ENCODE measurements at regions not wholly inside any gene's neighbourhood (a gene's known extent, or its start where the extent isn't known, plus 50 kb on each side); places are given as distances from the start of the nearest gene placed in this dataset.

- ATAC-seq = no peak
- DNase-seq (ENCODE audit: low spot score) = no peak
- Mint-ChIP-seq H3K27me3 (no peaks in the 10 kb centered on the region), H3K4me1 (ENCODE audit: low read depth in 2 of 2) (no peaks in the 10 kb centered on the region), H3K9me3 (peaks cover 3% of the 10 kb centered on the region), H3K27ac (no peak overlapping the region), H3K4me3 (no peak overlapping the region), H3K36me3 (no peaks in the 10 kb centered on the region)
Measured at GRCh38 chr9:78839252-78839651, 542.3 kb downstream of the PSAT1 start.

- no peaks in the 10 kb centered on the region for H3K27me3 Mint-ChIP-seq
- peaks cover 13% of the 10 kb centered on the region for H3K9me3 Mint-ChIP-seq
- no peak overlapping the region for H3K4me3 Mint-ChIP-seq
- H3K36me3 Mint-ChIP-seq = no peaks in the 10 kb centered on the region
- ATAC-seq = no peak
- H3K4me1 Mint-ChIP-seq (ENCODE audit: low read depth in 2 of 2) = no peaks in the 10 kb centered on the region
- no peak for DNase-seq (ENCODE audit: low spot score)
- no peak overlapping the region for H3K27ac Mint-ChIP-seq
Measured at GRCh38 chr9:78848061-78848460, 551.1 kb downstream of the PSAT1 start.

- no peak for ATAC-seq
- no peak overlapping the region for H3K4me3 Mint-ChIP-seq
- no peaks in the 10 kb centered on the region for H3K36me3 Mint-ChIP-seq
- DNase-seq (ENCODE audit: low spot score) = no peak
- no peaks in the 10 kb centered on the region for H3K27me3 Mint-ChIP-seq
- H3K9me3 Mint-ChIP-seq = peaks cover 9% of the 10 kb centered on the region
- no peak overlapping the region for H3K27ac Mint-ChIP-seq
- H3K4me1 Mint-ChIP-seq (ENCODE audit: low read depth in 2 of 2) = no peaks in the 10 kb centered on the region
Measured at GRCh38 chr9:78856144-78856543, 559.2 kb downstream of the PSAT1 start.

GRCh38 chr9:78856781-78857180 is 559.9 kb downstream of the PSAT1 start:
- Mint-ChIP-seq H3K27me3 (no peaks in the 10 kb centered on the region), H3K9me3 (peaks cover 4% of the 10 kb centered on the region), H3K36me3 (no peaks in the 10 kb centered on the region), H3K4me1 (ENCODE audit: low read depth in 2 of 2) (no peaks in the 10 kb centered on the region), H3K27ac (no peak overlapping the region), H3K4me3 (no peak overlapping the region)
- DNase-seq (ENCODE audit: low spot score) (no peak), ATAC-seq (no peak)

- Mint-ChIP-seq H3K27me3 (no peaks in the 10 kb centered on the region), H3K9me3 (peaks cover 4% of the 10 kb centered on the region), H3K36me3 (no peaks in the 10 kb centered on the region), H3K27ac (no peak overlapping the region), H3K4me3 (no peak overlapping the region), H3K4me1 (ENCODE audit: low read depth in 2 of 2) (no peaks in the 10 kb centered on the region)
- ATAC-seq (no peak), DNase-seq (ENCODE audit: low spot score) (no peak)
Measured at GRCh38 chr9:78857373-78858225, 560.7 kb downstream of the PSAT1 start.

- no peak overlapping the region for H3K4me3 Mint-ChIP-seq
- H3K27ac Mint-ChIP-seq = no peak overlapping the region
- no peaks in the 10 kb centered on the region for H3K36me3 Mint-ChIP-seq
- DNase-seq (ENCODE audit: low spot score) (no peak), ATAC-seq (no peak)
- peaks cover 4% of the 10 kb centered on the region for H3K9me3 Mint-ChIP-seq
- H3K27me3 Mint-ChIP-seq = no peaks in the 10 kb centered on the region
- H3K4me1 Mint-ChIP-seq (ENCODE audit: low read depth in 2 of 2) = no peaks in the 10 kb centered on the region
Measured at GRCh38 chr9:78858266-78858665, 561.3 kb downstream of the PSAT1 start.

- Mint-ChIP-seq H3K4me1 (ENCODE audit: low read depth in 2 of 2) (no peaks in the 10 kb centered on the region), H3K9me3 (peaks cover 7% of the 10 kb centered on the region), H3K27ac (no peak overlapping the region), H3K27me3 (no peaks in the 10 kb centered on the region), H3K36me3 (no peaks in the 10 kb centered on the region), H3K4me3 (no peak overlapping the region)
- no peak for ATAC-seq
- DNase-seq (ENCODE audit: low spot score) = no peak
Measured at GRCh38 chr9:78860801-78861475, 564.0 kb downstream of the PSAT1 start.

GRCh38 chr9:78863531-78863930 is 566.6 kb downstream of the PSAT1 start:
- H3K36me3 Mint-ChIP-seq = no peaks in the 10 kb centered on the region
- H3K4me3 Mint-ChIP-seq = no peak overlapping the region
- DNase-seq (ENCODE audit: low spot score) (no peak), ATAC-seq (no peak)
- H3K27me3 Mint-ChIP-seq = no peaks in the 10 kb centered on the region
- no peak overlapping the region for H3K27ac Mint-ChIP-seq
- H3K4me1 Mint-ChIP-seq (ENCODE audit: low read depth in 2 of 2) = no peaks in the 10 kb centered on the region
- H3K9me3 Mint-ChIP-seq = peaks cover 3% of the 10 kb centered on the region

GRCh38 chr9:78865737-78866136 is 568.8 kb downstream of the PSAT1 start:
- no peaks in the 10 kb centered on the region for H3K36me3 Mint-ChIP-seq
- no peak overlapping the region for H3K27ac Mint-ChIP-seq
- no peak for DNase-seq (ENCODE audit: low spot score)
- H3K4me3 Mint-ChIP-seq = no peak overlapping the region
- H3K9me3 Mint-ChIP-seq = peaks cover 7% of the 10 kb centered on the region
- H3K27me3 Mint-ChIP-seq = no peaks in the 10 kb centered on the region
- H3K4me1 Mint-ChIP-seq (ENCODE audit: low read depth in 2 of 2) = no peaks in the 10 kb centered on the region
- no peak for ATAC-seq

- no peaks in the 10 kb centered on the region for H3K36me3 Mint-ChIP-seq
- no peak for DNase-seq (ENCODE audit: low spot score)
- H3K9me3 Mint-ChIP-seq = peaks cover 7% of the 10 kb centered on the region
- H3K4me1 Mint-ChIP-seq (ENCODE audit: low read depth in 2 of 2) = no peaks in the 10 kb centered on the region
- no peak overlapping the region for H3K4me3 Mint-ChIP-seq
- no peaks in the 10 kb centered on the region for H3K27me3 Mint-ChIP-seq
- H3K27ac Mint-ChIP-seq = no peak overlapping the region
- ATAC-seq = no peak
Measured at GRCh38 chr9:78866207-78867132, 569.5 kb downstream of the PSAT1 start.

- Mint-ChIP-seq H3K9me3 (peaks cover 10% of the 10 kb centered on the region), H3K4me1 (ENCODE audit: low read depth in 2 of 2) (no peaks in the 10 kb centered on the region), H3K4me3 (no peak overlapping the region), H3K36me3 (no peaks in the 10 kb centered on the region), H3K27me3 (no peaks in the 10 kb centered on the region), H3K27ac (no peak overlapping the region)
- ATAC-seq = no peak
- no peak for DNase-seq (ENCODE audit: low spot score)
Measured at GRCh38 chr9:78871086-78871451, 574.1 kb downstream of the PSAT1 start.

- ATAC-seq (no peak), DNase-seq (ENCODE audit: low spot score) (no peak)
- Mint-ChIP-seq H3K36me3 (no peaks in the 10 kb centered on the region), H3K27ac (no peak overlapping the region), H3K4me3 (no peak overlapping the region), H3K27me3 (no peaks in the 10 kb centered on the region), H3K9me3 (peaks cover 10% of the 10 kb centered on the region), H3K4me1 (ENCODE audit: low read depth in 2 of 2) (no peaks in the 10 kb centered on the region)
Measured at GRCh38 chr9:78871452-78872331, 574.8 kb downstream of the PSAT1 start.

- ATAC-seq = no peak
- no peak overlapping the region for H3K27ac Mint-ChIP-seq
- H3K9me3 Mint-ChIP-seq = peaks cover 10% of the 10 kb centered on the region
- no peaks in the 10 kb centered on the region for H3K27me3 Mint-ChIP-seq
- no peaks in the 10 kb centered on the region for H3K36me3 Mint-ChIP-seq
- DNase-seq (ENCODE audit: low spot score) = no peak
- no peaks in the 10 kb centered on the region for H3K4me1 Mint-ChIP-seq (ENCODE audit: low read depth in 2 of 2)
- no peak overlapping the region for H3K4me3 Mint-ChIP-seq
Measured at GRCh38 chr9:78874061-78874460, 577.1 kb downstream of the PSAT1 start.

Data from natural killer cell treated with Interleukin-12 subunit alpha and Interleukin-12 subunit beta and Interleukin-15 and Interleukin-18, amount 100 ng/mL, for 72 hours (primary cell).